HG03139 (cell line): ENCODE measurements at regions not wholly inside any gene's neighbourhood (a gene's known extent, or its start where the extent isn't known, plus 50 kb on each side); places are given as distances from the start of the nearest gene placed in this dataset.

Source experiments
- ATAC-seq: cut with Tn5 transposase; IDR thresholded peaks from one replicate; pipeline ENCODE4 v1.9.1; 2021; ENCODE audit not compliant: unreplicated experiment

GRCh38 chr13:76229281-76229680 is 593.2 kb downstream of the LMO7 start:
- no peak for ATAC-seq

GRCh38 chr13:76226941-76227340 is 590.8 kb downstream of the LMO7 start:
- ATAC-seq, result no peak

GRCh38 chr13:76225815-76226489 is 589.8 kb downstream of the LMO7 start:
- no peak for ATAC-seq

- no peak for ATAC-seq
Observed at GRCh38 chr13:76223999-76224398, 587.9 kb downstream of the LMO7 start.

- ATAC-seq, result no peak
Observed at GRCh38 chr13:76223565-76223964, 587.4 kb downstream of the LMO7 start.

GRCh38 chr13:76222511-76222910 is 586.4 kb downstream of the LMO7 start:
- ATAC-seq, result no peak

- no peak for ATAC-seq
Observed at GRCh38 chr13:76216729-76217128, 580.6 kb downstream of the LMO7 start.

GRCh38 chr13:76214001-76214400 is 577.9 kb downstream of the LMO7 start:
- ATAC-seq, result no peak

GRCh38 chr13:76213423-76213904 is 577.3 kb downstream of the LMO7 start:
- ATAC-seq, result no peak

GRCh38 chr13:76210262-76210661 is 574.1 kb downstream of the LMO7 start:
- ATAC-seq, result no peak

- no peak for ATAC-seq
Observed at GRCh38 chr13:76198568-76199163, 562.5 kb downstream of the LMO7 start.

- no peak for ATAC-seq
Observed at GRCh38 chr13:76189882-76190519, 553.9 kb downstream of the LMO7 start.

GRCh38 chr13:76175961-76176725 is 540.0 kb downstream of the LMO7 start:
- ATAC-seq, result no peak

- no peak for ATAC-seq
Observed at GRCh38 chr13:76168661-76169060, 532.5 kb downstream of the LMO7 start.

- ATAC-seq, result no peak
Observed at GRCh38 chr13:76164290-76164689, 528.2 kb downstream of the LMO7 start.

GRCh38 chr13:76163761-76164160 is 527.6 kb downstream of the LMO7 start:
- no peak for ATAC-seq

GRCh38 chr13:76160961-76161925 is 525.1 kb downstream of the LMO7 start:
- ATAC-seq, result no peak

GRCh38 chr13:76160506-76160905 is 524.4 kb downstream of the LMO7 start:
- ATAC-seq, result no peak

- ATAC-seq, result no peak
Observed at GRCh38 chr13:76157926-76158325, 521.8 kb downstream of the LMO7 start.

- ATAC-seq, result no peak
Observed at GRCh38 chr13:76153239-76153638, 517.1 kb downstream of the LMO7 start.
